ENCODE measurements at regions not wholly inside any gene's neighbourhood (a gene's known extent, or its start where the extent isn't known, plus 50 kb on each side); places are given as distances from the start of the nearest gene placed in this dataset.

- TF ChIP-seq TCF7L2 (IDR thresholded peaks at IDR 0.05; ENCODE audit: low read depth, low read length) (no peak), CTCF (IDR thresholded peaks at IDR 0.05) (no peak), POLR2AphosphoS5 (IDR thresholded peaks at IDR 0.05; ENCODE audit: low read depth, low read length) (no peak), REST (IDR thresholded peaks at IDR 0.05; ENCODE audit: insufficient read depth in 1 of 2, low read depth in 2 of 2, low read length in 1 of 2) (no peak)
Observed at GRCh38 chr6:102793752-102794151, 1400.2 kb downstream of the GRIK2 start.

All from Panc1 (cell line).